HCT116 (cell line): ENCODE measurements at regions not wholly inside any gene's neighbourhood (a gene's known extent, or its start where the extent isn't known, plus 50 kb on each side); places are given as distances from the start of the nearest gene placed in this dataset.
A peak's percentile ranks its signal among the peaks of the same experiment; 100 is the strongest.

Experiments used
- ATAC-seq: fragments of 200-7000 bp; cut with Tn5 transposase; 2 replicates; pipeline ENCODE4 v1.9.1; 2020; ENCODE audit warnings: mild to moderate bottlenecking, moderate library complexity
- BruUV-seq: library from RNA; stranded (reverse); fragments of 400-500 nt; replicated peaks from 2 replicates; lab custom pipeline; 2021; lab: Mats Ljungman, UMichigan
- CTCF ChIA-PET: fragments of 300-600 bp; sonication (Branson Sonifier 250); formaldehyde crosslinking; loops from one replicate; lab custom pipeline; 2021; ENCODE audit warnings: antibody characterized with exemption; lab: Charles Lee
- POLR2A ChIA-PET: fragments of 300-600, 350-600 bp; sonication (Branson Sonifier 250); formaldehyde crosslinking; loops from one replicate; lab custom pipeline; 2021; ENCODE audit warnings: antibody characterized with exemption; lab: Charles Lee
- RAD21 ChIA-PET, 2 experiments: fragments of 300-600 bp; sonication (Branson Sonifier 250); formaldehyde crosslinking; loops; one replicate each; lab custom pipeline; 2023; ENCODE audit warnings: low total read pairs in 2 of 2; ENCODE audit not compliant: uncharacterized antibody in 2 of 2, unreplicated experiment in 2 of 2, low non-redundant PET in 1 of 2; lab: Charles Lee
- DNase-seq: peaks from one replicate; pipeline ENCODE4 v3.0.0-alpha.2; 2010; ENCODE audit warnings: low read depth, low spot score
- H2AFZ ChIP-seq: fragments of 200-600 bp; shearing (Covaris generic), sonication (generic); 2 replicates; pipeline ENCODE4 v1.6.1; 2017; ENCODE audit warnings: low read depth, mixed run types, mixed read lengths, antibody characterized with exemption, low read length; ENCODE audit not compliant: poor library complexity, severe bottlenecking
- H3K27ac ChIP-seq: 2 replicates; pipeline ENCODE4 v1.5.1; 2012; ENCODE audit warnings: low read depth, low read length
- H3K27me3 ChIP-seq: fragments of 200-600 bp; sonication (generic); 2 replicates; pipeline ENCODE4 v1.6.1; 2016; ENCODE audit warnings: mixed run types, low read length, mixed read lengths; ENCODE audit not compliant: insufficient read depth
- H3K36me3 ChIP-seq, 2 experiments: fragments of 200-500 bp in 1 of 2; fragments of 200-600 bp in 1 of 2; sonication (Bioruptor generic) in 1 of 2; sonication (generic) in 1 of 2; 2 replicates each; pipeline versions ENCODE4 v1.5.1 to v1.6.1; 2014 to 2016; ENCODE audit warnings: low read length in 2 of 2, inconsistent platforms in 1 of 2, mixed read lengths in 1 of 2, mixed run types in 1 of 2; ENCODE audit not compliant: insufficient read depth in 2 of 2, control insufficient read depth in 1 of 2
- H3K4me1 ChIP-seq, 2 experiments: fragments of 200-600 bp in 1 of 2; sonication (generic) in 1 of 2; 2 replicates each; pipeline versions ENCODE4 v1.5.1 to v1.6.1; 2012 to 2017; ENCODE audit warnings: low read length in 2 of 2, inconsistent platforms in 1 of 2, mild to moderate bottlenecking in 1 of 2, mixed read lengths in 1 of 2, mixed run types in 1 of 2, moderate library complexity in 1 of 2; ENCODE audit not compliant: insufficient read depth in 2 of 2, control insufficient read depth in 1 of 2
- H3K4me2 ChIP-seq: fragments of 200-600 bp; sonication (generic); 2 replicates; pipeline ENCODE4 v1.6.1; 2017; ENCODE audit warnings: mixed run types, low read length, mixed read lengths
- H3K4me3 ChIP-seq, 2 experiments: fragments of 200-600 bp in 1 of 2; sonication (generic) in 1 of 2; replicated peaks in 1 of 2; 2 replicates each; pipeline ENCODE4 v1.5.1; 2011 to 2016; ENCODE audit warnings: low read length in 2 of 2, control low read depth in 1 of 2, low read depth in 1 of 2, mild to moderate bottlenecking in 1 of 2, mixed read lengths in 1 of 2, mixed run types in 1 of 2
- H3K79me2 ChIP-seq: fragments of 200-600 bp; sonication (generic); 2 replicates; pipeline ENCODE4 v1.6.1; 2017; ENCODE audit warnings: mild to moderate bottlenecking, mixed run types, low read length, moderate library complexity, mixed read lengths; ENCODE audit not compliant: insufficient read depth
- H3K9ac ChIP-seq: fragments of 200-600 bp; sonication (generic); 2 replicates; pipeline ENCODE4 v1.6.1; 2016; ENCODE audit warnings: low read length, mixed read lengths
- H3K9me2 ChIP-seq: fragments of 200-600 bp; sonication (generic), shearing (Covaris generic); 2 replicates; pipeline ENCODE4 v1.6.1; 2017; ENCODE audit warnings: mixed run types, mild to moderate bottlenecking, moderate library complexity; ENCODE audit not compliant: insufficient read depth
- H3K9me3 ChIP-seq, 2 experiments: fragments of 200-500 bp in 1 of 2; fragments of 200-600 bp in 1 of 2; sonication (Bioruptor generic) in 1 of 2; sonication (generic) in 1 of 2; 2 replicates each; pipeline ENCODE4 v1.6.1; 2014 to 2017; ENCODE audit warnings: low read length in 2 of 2, mixed read lengths in 2 of 2, inconsistent platforms in 1 of 2, low read depth in 1 of 2, mild to moderate bottlenecking in 1 of 2, mixed run types in 1 of 2, moderate library complexity in 1 of 2; ENCODE audit not compliant: control insufficient read depth in 1 of 2, insufficient read depth in 1 of 2
- H4K20me1 ChIP-seq: fragments of 200-600 bp; sonication (generic), shearing (Covaris generic); 2 replicates; pipeline ENCODE4 v1.6.1; 2017; ENCODE audit warnings: mixed run types, mild to moderate bottlenecking, moderate library complexity; ENCODE audit not compliant: insufficient read depth
- EGR1 ChIP-seq: IDR thresholded peaks from 2 replicates; pipeline ENCODE4 v1.6.1; 2012; ENCODE audit warnings: low read depth
- EZH2 ChIP-seq: fragments of 200-600 bp; sonication (generic); IDR thresholded peaks from 2 replicates; pipeline ENCODE4 v1.6.1; 2017; ENCODE audit warnings: antibody characterized with exemption, mixed run types
- EZH2phosphoT487 ChIP-seq: fragments of 200-600 bp; IDR thresholded peaks from 2 replicates; pipeline ENCODE4 v1.6.1; 2018; ENCODE audit warnings: antibody characterized with exemption, borderline replicate concordance
- FOSL1 ChIP-seq: IDR thresholded peaks from 2 replicates; pipeline ENCODE4 v1.6.1; 2012; ENCODE audit warnings: low read depth
- JUND ChIP-seq: IDR thresholded peaks from 2 replicates; pipeline ENCODE4 v1.6.1; 2012
- ZFX ChIP-seq: fragments of 450-650 bp; IDR thresholded peaks from 2 replicates; pipeline ENCODE4 v1.6.1; 2017
- intact Hi-C: fragments of 100-400 bp; cut with micrococcal nuclease; formaldehyde crosslinking; loops from 2 replicates; pipeline ENCODE4 v1.10.0; 2022
- TF ChIP-seq, protein P1 (sequence below): IDR thresholded peaks from 2 replicates; pipeline ENCODE4 v1.6.1; 2012; ENCODE audit warnings: low read depth
- TF ChIP-seq, protein P2 (sequence below): IDR thresholded peaks from 2 replicates; pipeline ENCODE4 v1.6.1; 2012

DNA sequence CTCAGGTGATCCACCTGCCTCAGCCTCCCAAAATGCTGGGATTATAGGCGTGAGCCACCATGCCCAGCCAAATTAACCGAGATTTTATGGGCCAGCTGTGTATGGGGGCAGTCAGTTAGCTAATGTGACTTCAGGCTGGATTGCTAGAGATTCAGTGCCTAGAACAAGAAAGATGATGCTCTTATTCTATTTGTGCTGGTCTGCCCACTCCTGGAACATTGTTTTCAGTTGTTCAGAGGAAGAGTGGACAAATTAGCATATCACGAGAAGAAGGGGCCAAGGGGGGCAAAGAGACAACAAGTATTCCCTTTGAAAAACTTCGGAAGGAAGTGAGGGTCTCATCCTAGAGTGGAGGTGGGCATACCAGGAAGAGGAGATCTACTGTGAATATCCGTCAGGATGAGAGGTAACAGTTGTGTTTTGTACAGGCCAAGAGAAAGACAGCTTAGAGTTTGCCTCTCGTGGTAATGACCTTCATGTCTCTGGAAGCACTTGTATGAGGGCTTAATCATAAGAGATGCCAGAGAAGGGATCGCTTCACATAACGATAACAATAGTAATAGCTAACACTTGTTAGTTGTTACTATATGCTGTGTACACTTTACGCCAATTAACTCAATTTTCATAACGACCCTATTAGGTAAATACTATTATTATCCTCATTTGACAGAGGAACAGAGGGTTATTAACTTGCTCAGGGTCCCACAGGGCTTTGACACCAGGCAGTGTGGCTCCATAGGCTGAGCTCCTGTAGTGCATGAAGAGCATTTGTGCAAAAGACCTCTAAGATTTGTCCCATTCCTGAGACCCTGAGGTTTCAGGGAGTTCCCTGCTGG lies 138.3 kb downstream of the DDX1 start:
- ChIA-PET CTCF (no interaction called here), RAD21 (no interaction called here), POLR2A (interaction anchor here (0.6 kb wide), 1 partner anchor 1313 kb away, joined by 3 read pairs; no protein-coding TSS in a partner anchor)
- intact Hi-C loops = no loop called here
- BruUV-seq = no TSS peak
- Histone ChIP-seq H3K27ac (no peak overlapping the region), H3K9me2 (no peaks in the 10 kb centered on the region), H3K9me3 (no peaks in the 10 kb centered on the region), H2AFZ (no peak overlapping the region), H3K4me3 (no peak overlapping the region), H3K9ac (no peak overlapping the region), H3K79me2 (no peaks in the 10 kb centered on the region), H3K27me3 (peaks cover 53% of the 10 kb centered on the region), H4K20me1 (no peaks in the 10 kb centered on the region), H3K4me2 (peak overlapping the region; percentile 39), H3K36me3 (no peaks in the 10 kb centered on the region), H3K4me1 (peaks cover 13% of the 10 kb centered on the region in 2 experiments)
- no peak for TF ChIP-seq FOSL1
- no peak for TF ChIP-seq EZH2phosphoT487
- no peak for TF ChIP-seq EZH2
- no peak for TF ChIP-seq EGR1
- no peak for TF ChIP-seq JUND
- TF ChIP-seq, protein P1, sequence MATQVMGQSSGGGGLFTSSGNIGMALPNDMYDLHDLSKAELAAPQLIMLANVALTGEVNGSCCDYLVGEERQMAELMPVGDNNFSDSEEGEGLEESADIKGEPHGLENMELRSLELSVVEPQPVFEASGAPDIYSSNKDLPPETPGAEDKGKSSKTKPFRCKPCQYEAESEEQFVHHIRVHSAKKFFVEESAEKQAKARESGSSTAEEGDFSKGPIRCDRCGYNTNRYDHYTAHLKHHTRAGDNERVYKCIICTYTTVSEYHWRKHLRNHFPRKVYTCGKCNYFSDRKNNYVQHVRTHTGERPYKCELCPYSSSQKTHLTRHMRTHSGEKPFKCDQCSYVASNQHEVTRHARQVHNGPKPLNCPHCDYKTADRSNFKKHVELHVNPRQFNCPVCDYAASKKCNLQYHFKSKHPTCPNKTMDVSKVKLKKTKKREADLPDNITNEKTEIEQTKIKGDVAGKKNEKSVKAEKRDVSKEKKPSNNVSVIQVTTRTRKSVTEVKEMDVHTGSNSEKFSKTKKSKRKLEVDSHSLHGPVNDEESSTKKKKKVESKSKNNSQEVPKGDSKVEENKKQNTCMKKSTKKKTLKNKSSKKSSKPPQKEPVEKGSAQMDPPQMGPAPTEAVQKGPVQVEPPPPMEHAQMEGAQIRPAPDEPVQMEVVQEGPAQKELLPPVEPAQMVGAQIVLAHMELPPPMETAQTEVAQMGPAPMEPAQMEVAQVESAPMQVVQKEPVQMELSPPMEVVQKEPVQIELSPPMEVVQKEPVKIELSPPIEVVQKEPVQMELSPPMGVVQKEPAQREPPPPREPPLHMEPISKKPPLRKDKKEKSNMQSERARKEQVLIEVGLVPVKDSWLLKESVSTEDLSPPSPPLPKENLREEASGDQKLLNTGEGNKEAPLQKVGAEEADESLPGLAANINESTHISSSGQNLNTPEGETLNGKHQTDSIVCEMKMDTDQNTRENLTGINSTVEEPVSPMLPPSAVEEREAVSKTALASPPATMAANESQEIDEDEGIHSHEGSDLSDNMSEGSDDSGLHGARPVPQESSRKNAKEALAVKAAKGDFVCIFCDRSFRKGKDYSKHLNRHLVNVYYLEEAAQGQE = no peak
- TF ChIP-seq ZFX = no peak
- TF ChIP-seq, protein P2, sequence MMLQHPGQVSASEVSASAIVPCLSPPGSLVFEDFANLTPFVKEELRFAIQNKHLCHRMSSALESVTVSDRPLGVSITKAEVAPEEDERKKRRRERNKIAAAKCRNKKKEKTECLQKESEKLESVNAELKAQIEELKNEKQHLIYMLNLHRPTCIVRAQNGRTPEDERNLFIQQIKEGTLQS = no peak
- DNase-seq = no peak
- ATAC-seq = peak; percentile 52
